Bronchial epithelial cell (primary cell): ENCODE measurements at regions not wholly inside any gene's neighbourhood (a gene's known extent, or its start where the extent isn't known, plus 50 kb on each side); places are given as distances from the start of the nearest gene placed in this dataset.

Experiments
- DNase-seq: peaks from one replicate; pipeline ENCODE4 v3.0.0-alpha.2; 2010; ENCODE audit warnings: low read depth
- FAIRE-seq: peaks from 2 replicates; lab custom pipeline; 2011; peaks lifted over from hg19 to GRCh38; lab: Jason Lieb, UNC
- H3K27me3 ChIP-seq: 2 replicates; pipeline ENCODE4 v1.5.1; 2011; ENCODE audit warnings: low read length; ENCODE audit not compliant: control insufficient read depth, insufficient read depth
- H3K36me3 ChIP-seq: 2 replicates; pipeline ENCODE4 v1.5.1; 2011; ENCODE audit warnings: low read length; ENCODE audit not compliant: control insufficient read depth, insufficient read depth
- H3K4me3 ChIP-seq: 2 replicates; pipeline ENCODE4 v1.5.1; 2011; ENCODE audit warnings: mild to moderate bottlenecking, low read depth, low read length, control low read depth
- TF ChIP-seq, protein P1 (sequence below): IDR thresholded peaks from 2 replicates; pipeline ENCODE4 v1.5.1; 2011; ENCODE audit warnings: mild to moderate bottlenecking, moderate library complexity, low read length, control low read depth, inconsistent platforms; ENCODE audit not compliant: insufficient read depth, severe bottlenecking

DNA sequence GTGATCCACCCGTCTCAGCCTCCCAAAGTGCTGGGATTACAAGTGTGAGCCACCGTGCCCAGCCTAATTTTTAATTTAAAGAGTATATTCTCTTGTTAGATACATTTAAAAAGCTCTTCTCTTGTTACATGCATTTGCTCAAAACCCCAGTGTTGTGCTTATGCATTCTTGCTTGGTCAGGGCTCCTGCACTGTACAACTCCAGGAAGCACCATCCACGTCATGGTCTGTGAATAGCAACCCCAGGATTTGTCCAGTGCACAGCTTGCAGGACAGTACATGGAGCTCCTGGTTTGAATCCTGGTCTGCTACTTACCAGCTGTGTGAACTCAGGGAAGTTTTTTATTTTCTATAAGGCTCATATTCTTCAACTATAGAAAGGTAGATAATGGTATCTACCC, 80.8 kb downstream of the MDH1 start:
- no peaks in the 10 kb centered on the region for H3K27me3 ChIP-seq
- no peaks in the 10 kb centered on the region for H3K36me3 ChIP-seq
- TF ChIP-seq, protein P1, sequence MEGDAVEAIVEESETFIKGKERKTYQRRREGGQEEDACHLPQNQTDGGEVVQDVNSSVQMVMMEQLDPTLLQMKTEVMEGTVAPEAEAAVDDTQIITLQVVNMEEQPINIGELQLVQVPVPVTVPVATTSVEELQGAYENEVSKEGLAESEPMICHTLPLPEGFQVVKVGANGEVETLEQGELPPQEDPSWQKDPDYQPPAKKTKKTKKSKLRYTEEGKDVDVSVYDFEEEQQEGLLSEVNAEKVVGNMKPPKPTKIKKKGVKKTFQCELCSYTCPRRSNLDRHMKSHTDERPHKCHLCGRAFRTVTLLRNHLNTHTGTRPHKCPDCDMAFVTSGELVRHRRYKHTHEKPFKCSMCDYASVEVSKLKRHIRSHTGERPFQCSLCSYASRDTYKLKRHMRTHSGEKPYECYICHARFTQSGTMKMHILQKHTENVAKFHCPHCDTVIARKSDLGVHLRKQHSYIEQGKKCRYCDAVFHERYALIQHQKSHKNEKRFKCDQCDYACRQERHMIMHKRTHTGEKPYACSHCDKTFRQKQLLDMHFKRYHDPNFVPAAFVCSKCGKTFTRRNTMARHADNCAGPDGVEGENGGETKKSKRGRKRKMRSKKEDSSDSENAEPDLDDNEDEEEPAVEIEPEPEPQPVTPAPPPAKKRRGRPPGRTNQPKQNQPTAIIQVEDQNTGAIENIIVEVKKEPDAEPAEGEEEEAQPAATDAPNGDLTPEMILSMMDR = no peak
- DNase-seq = no peak
- H3K4me3 ChIP-seq = no peak overlapping the region
- no peak for FAIRE-seq

DNA sequence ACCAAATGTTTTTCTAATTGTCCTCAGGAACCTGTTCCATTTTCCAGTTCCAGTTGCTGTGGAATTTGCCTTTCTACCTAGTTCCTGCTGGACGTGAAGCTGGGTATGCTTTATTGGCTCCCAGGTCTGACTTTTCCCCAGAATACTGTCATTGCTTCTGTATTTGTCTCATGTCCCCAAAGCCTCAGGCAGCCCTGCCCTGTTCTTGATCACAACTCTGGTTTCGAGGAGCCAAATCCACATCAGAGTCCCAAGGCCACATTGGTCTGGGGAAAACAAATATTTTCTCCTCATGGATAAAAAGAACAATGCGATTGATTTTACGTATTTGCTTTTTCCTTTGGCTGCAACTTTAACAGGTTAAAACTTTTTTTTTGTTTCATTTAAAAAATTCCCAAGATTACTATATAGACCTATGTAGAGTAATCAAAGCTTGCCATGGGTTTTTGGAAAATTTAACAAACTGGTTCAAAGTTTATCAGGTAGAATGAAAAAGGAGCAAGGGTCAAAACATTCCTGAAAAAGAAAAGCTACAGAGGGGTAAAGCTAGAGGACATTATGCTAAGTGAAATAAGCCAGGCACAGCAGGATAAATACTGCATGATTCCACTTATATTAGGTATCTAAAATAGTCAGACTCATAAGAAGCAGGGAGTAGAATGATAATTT, 85.2 kb downstream of the MDH1 start:
- no peak overlapping the region for H3K4me3 ChIP-seq
- TF ChIP-seq, protein P1 = no peak
- FAIRE-seq = no peak
- H3K36me3 ChIP-seq = no peaks in the 10 kb centered on the region
- DNase-seq = no peak
- H3K27me3 ChIP-seq = no peaks in the 10 kb centered on the region

DNA sequence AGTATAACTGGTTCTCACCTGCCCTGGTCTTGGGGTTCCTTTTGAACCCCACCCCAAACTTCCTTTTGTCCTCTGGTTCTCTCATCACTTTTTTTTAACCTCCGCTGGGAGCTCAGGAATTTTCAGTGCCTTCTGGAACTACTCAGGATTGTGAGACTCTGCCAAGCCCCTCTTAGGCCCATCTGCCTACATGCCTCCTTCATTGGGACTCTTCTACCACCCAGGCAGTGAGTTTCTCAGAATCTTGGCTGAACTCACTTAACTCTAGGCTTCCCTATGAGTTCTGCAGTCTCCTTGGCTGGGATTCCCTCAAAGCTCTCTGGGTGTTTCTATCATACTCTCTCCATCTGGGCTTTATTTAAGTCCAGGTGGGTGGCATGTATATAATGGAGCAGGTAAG, 86.3 kb downstream of the MDH1 start:
- TF ChIP-seq, protein P1 = no peak
- Histone ChIP-seq H3K27me3 (no peaks in the 10 kb centered on the region), H3K4me3 (no peak overlapping the region), H3K36me3 (no peaks in the 10 kb centered on the region)
- FAIRE-seq (no peak), DNase-seq (no peak)

DNA sequence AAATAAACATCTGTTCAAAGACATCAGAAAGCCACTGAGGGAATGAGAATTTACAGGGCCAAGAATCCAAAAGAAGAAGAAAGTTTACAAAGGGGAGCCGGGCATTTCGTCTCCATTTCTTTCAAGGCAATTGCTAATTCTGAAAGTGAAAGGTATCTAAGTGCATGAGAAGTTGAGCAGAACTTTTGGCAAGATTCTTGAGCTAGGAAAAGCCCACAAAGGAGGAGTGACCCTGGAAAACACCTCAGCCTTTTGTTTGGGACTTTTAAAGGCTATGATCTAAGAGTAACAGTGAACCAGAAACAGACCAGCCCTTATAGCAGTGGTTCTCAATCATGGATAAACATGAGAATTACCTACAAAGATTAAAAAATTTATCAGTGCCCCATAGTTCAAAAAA, 87.4 kb downstream of the MDH1 start:
- FAIRE-seq = no peak
- TF ChIP-seq, protein P1 = no peak
- no peak overlapping the region for H3K4me3 ChIP-seq
- H3K27me3 ChIP-seq = no peaks in the 10 kb centered on the region
- no peaks in the 10 kb centered on the region for H3K36me3 ChIP-seq
- DNase-seq = no peak

DNA sequence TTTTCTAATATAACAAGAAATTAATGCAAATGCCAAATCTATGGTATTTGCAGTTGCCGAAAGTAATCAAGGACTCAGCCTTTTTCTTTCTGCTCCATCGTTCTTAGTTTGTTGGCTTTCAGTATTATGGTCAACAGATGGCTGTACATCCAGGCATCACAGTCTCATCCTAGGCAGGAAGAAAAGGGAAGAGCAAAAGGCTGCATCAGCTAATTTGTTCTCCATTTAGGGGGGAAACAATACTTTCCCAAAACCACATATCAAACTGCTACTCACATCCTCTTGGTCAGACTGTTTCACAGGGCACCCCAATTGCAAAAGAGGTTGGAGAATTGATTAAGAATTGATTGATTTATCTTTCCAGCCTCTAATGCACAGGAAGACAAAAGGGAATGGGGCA, 89.3 kb downstream of the MDH1 start:
- FAIRE-seq (no peak), DNase-seq (no peak)
- H3K4me3 ChIP-seq = no peak overlapping the region
- TF ChIP-seq, protein P1 = no peak
- no peaks in the 10 kb centered on the region for H3K27me3 ChIP-seq
- H3K36me3 ChIP-seq = no peaks in the 10 kb centered on the region

DNA sequence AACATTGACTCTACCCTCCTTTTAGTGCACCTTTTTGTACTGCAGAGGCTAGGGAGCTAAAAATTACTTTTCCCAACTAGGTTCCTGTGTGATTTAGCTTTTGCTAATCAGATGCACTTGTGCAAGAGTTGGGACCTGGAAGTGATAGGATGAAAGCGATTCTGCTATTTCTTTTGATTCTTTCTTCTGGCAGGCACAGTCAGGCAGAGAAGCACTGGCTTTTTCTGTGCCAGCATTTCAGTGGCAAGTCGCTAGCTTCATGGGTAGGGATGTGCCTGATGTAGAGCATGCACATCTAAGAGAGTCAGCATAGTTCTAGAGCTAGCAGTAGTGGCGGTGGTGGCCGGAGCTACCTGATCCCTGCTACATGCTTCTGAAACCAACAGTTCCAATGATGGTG, 89.8 kb downstream of the MDH1 start:
- H3K36me3 ChIP-seq = no peaks in the 10 kb centered on the region
- no peaks in the 10 kb centered on the region for H3K27me3 ChIP-seq
- TF ChIP-seq, protein P1 = no peak
- no peak overlapping the region for H3K4me3 ChIP-seq
- FAIRE-seq (no peak), DNase-seq (no peak)
